Fibroblast of the aortic adventitia (primary cell): ENCODE measurements at regions not wholly inside any gene's neighbourhood (a gene's known extent, or its start where the extent isn't known, plus 50 kb on each side); places are given as distances from the start of the nearest gene placed in this dataset.

ENCODE experiments used
- DNase-seq: peaks from one replicate; pipeline ENCODE4 v3.0.0-alpha.2; 2010; ENCODE audit warnings: low read depth
- H3K4me3 ChIP-seq: 2 replicates; pipeline ENCODE4 v1.5.1; 2011; ENCODE audit warnings: low read depth, mild to moderate bottlenecking, control low read depth, low read length, moderate library complexity
- TF ChIP-seq, protein P1 (sequence below): IDR thresholded peaks from 2 replicates; pipeline ENCODE4 v1.5.1; 2011; ENCODE audit warnings: mild to moderate bottlenecking, low read length, control low read depth, inconsistent platforms; ENCODE audit not compliant: insufficient read depth

DNA sequence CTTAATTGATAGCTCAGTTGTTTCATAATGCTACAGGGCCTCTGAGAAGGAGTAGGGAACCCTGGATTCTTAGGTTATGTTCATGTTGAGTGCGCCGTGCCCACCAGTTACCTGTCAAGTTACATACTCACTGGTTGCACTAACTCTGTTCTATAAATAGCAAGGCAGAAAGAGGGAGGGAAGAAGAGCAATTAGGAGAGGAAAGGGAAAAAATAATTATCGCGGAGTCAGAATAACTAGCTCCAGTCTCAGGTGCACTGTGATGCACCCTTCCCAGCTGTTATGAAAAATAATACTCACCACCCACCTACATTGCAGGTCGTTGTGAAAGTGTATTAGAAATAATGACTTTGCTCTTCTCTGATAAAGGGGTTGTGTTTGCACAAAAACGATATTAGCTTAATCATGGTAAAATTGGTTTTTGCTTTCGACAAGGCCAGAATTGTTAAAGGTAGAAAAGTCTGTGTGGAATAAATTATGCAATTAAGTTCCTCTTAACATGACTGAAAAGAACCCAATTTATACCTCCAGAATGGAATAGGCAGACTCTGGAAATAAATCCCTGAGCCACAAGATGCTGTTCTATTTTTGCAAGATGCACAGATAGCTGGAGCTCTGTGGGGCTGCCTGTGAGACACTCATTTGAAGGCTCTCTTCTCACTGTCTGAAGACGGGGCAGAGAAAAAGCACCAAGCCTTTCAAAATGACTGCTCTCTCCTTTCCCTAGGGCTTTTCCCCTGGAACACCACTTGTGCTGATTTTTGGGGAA is 137.6 kb upstream of the PITRM1 start:
- TF ChIP-seq, protein P1, sequence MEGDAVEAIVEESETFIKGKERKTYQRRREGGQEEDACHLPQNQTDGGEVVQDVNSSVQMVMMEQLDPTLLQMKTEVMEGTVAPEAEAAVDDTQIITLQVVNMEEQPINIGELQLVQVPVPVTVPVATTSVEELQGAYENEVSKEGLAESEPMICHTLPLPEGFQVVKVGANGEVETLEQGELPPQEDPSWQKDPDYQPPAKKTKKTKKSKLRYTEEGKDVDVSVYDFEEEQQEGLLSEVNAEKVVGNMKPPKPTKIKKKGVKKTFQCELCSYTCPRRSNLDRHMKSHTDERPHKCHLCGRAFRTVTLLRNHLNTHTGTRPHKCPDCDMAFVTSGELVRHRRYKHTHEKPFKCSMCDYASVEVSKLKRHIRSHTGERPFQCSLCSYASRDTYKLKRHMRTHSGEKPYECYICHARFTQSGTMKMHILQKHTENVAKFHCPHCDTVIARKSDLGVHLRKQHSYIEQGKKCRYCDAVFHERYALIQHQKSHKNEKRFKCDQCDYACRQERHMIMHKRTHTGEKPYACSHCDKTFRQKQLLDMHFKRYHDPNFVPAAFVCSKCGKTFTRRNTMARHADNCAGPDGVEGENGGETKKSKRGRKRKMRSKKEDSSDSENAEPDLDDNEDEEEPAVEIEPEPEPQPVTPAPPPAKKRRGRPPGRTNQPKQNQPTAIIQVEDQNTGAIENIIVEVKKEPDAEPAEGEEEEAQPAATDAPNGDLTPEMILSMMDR = no peak
- DNase-seq = no peak
- H3K4me3 ChIP-seq = no peak overlapping the region

DNA sequence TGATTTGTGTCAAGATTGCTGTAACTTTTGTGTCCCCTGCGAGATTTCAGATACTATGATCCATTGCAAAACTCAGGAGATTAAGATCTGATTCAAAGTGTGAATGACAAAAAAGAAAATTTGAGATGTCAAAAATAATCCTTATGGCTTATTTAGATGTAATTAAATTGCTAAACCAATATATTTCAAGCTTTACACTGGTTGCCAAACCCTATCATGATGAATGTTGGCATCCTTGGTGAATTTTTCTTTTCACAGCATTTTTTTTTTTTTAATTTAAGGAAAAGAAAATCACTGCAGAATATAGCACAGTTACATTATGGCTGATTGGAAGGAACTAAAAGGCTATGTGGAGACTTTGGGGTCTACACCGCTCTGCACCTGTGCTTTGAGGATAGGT is 133.5 kb upstream of the PITRM1 start:
- TF ChIP-seq, protein P1 = no peak
- H3K4me3 ChIP-seq = no peak overlapping the region
- no peak for DNase-seq

DNA sequence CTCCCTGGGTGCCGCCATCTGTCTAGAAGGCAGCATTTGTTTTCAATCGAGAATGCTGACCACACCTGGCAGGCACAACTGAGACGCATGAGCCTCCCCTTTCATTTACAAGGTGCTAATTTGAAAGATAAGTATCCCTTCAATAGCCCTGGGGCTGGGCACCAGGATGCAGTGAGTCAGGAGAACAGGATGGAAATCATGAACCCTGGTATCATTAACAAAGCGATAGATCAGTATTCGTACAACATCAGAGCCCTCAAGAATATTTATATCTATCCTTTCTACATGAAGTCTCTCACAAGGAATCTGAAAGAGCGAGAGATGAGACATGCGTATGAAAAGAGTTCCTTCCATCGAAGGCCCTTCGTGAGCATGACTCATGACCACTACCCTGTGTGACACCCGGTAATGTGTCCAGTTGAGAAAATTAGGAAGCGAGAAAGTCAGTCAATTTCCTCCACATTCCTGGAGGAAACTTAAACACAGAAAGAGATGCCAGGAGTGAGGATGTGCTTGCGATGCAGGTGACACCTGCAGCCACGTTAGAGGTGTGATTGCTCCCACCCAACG is 123.1 kb upstream of the PITRM1 start:
- TF ChIP-seq, protein P1 = no peak
- H3K4me3 ChIP-seq = no peak overlapping the region
- no peak for DNase-seq

DNA sequence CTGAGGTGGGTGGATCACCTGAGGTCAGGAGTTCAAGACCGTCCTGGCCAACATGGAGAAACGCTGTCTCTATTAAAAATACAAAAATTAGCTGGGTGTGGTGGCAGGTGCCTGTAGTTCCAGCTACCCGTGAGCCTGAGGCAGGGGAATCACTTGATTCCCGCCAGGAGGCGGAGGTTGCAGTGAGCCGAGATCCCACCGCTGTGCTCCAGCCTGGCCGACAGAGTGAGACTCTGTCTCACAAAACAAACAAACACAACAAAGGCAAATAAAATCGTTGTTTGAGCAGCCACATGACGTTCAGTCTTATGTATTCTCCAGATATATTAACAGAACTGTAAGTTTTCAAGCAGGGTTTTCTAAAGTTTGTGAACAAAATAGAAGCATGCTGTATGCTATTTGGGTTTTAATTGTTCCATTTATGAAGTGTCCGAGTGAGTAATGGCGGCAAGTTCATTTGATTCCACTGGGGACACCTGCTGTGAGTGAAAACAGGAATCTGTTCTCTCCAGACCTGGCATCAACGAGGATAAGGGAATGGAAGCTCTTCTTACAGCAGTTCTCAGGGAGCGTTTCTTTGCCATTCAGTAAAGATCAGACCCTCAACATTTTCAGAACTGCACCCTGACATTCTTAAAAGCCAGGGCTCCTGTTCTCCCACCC is 122.5 kb upstream of the PITRM1 start:
- TF ChIP-seq, protein P1 = no peak
- no peak overlapping the region for H3K4me3 ChIP-seq
- no peak for DNase-seq

DNA sequence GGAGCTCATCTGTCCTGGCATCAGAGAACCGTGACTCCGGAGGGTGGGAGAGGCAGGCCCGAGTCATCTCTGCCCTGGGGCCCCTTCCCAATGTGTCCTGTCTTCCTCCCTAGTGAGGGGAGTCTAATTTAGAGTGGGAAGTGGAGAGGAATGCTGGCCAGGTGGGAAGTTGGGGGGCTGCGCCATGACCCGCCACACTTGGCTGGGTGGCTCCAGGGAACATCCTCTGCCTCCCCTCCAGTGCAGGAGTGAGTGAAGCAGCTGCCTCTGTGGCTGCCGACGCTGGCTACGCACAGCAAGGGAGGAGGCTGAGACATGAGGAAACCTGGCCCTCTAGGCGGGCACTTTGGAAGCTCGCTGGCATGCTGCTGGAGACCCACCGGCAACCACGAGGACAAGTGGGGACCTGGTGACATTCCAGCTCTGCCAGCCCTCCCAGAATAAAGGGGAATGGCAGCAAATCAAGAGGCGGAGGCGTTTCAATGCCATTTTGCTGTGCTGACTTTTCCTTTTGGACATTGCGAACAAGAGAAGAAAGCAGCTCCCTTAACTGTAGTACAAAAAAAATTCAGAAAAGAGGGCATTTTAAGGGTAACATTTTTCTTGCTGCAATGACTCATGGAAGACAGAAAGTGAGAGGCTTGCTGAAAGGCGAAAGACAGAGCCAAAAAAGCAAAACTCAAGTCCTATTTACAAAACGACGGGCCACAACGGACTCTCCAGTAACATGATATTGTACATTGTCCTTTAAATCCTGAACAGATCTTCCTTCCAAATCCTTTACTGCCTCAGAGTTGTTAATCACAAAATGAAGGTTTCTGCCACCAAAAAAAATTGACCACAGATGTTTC is 121.2 kb upstream of the PITRM1 start:
- TF ChIP-seq, protein P1 = no peak
- no peak overlapping the region for H3K4me3 ChIP-seq
- DNase-seq = peak; percentile 77

DNA sequence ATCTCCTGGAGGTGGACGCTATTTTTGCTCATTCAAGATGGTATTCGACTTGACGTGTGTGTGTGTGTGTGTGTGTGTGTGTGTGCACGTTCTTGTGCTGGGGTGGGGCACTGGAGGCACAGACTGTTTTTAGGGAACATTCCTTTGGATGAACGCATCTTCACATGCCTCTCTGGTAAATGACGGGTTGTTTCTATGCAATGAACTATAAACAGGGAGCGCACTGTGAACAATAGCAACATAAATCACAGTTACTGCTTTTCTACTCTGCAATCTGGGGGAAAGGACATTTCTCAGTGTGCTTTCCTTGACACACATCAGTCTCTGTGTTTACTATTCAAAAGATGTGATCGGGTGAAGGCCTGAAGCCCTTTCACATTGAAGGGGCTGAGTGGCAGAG is 120.1 kb upstream of the PITRM1 start:
- no peak for DNase-seq
- no peak overlapping the region for H3K4me3 ChIP-seq
- TF ChIP-seq, protein P1 = no peak
